GM12878 (cell line): ENCODE measurements at regions not wholly inside any gene's neighbourhood (a gene's known extent, or its start where the extent isn't known, plus 50 kb on each side); places are given as distances from the start of the nearest gene placed in this dataset.

Experiments
- ATAC-seq: fragments of 200-7000 bp; cut with Tn5 transposase; 3 replicates; pipeline ENCODE4 v1.9.1; 2020; ENCODE audit warnings: mild to moderate bottlenecking, moderate library complexity
- BruUV-seq: library from RNA; stranded (reverse); fragments of 400-500 nt; replicated peaks from 2 replicates; lab custom pipeline; 2021; lab: Mats Ljungman, UMichigan
- CTCF ChIA-PET: fragments of 300-600 bp; sonication (Branson Sonifier 250); formaldehyde crosslinking; extraction: SDS; loops from one replicate; lab custom pipeline; 2021; ENCODE audit warnings: inconsistent platforms; lab: Yijun Ruan, JAX
- POLR2A ChIA-PET: fragments of 350-600 bp; formaldehyde crosslinking; extraction: SDS; loops from one replicate; lab custom pipeline; 2021; ENCODE audit warnings: inconsistent platforms; lab: Charles Lee
- RAD21 ChIA-PET: fragments of 300-600 bp; sonication (Branson Sonifier 250); formaldehyde crosslinking; loops from one replicate; lab custom pipeline; 2023; ENCODE audit warnings: antibody characterized with exemption; ENCODE audit not compliant: unreplicated experiment; lab: Charles Lee
- SMC1A ChIA-PET: fragments of 300-600 bp; sonication (Branson Sonifier 250); formaldehyde crosslinking; loops from one replicate; lab custom pipeline; 2023; ENCODE audit not compliant: unreplicated experiment, uncharacterized antibody; lab: Charles Lee
- DNase-seq: peaks from one replicate; pipeline ENCODE4 v3.0.0-alpha.2; 2011; ENCODE audit warnings: low read depth, low spot score
- FAIRE-seq: peaks from 3 replicates; lab custom pipeline; 2011; peaks lifted over from hg19 to GRCh38; lab: Jason Lieb, UNC
- H2AFZ ChIP-seq: 2 replicates; pipeline ENCODE4 v1.6.0; 2011; ENCODE audit warnings: low read depth, low read length, control low read depth; ENCODE audit not compliant: control insufficient read depth
- H3K27ac ChIP-seq: 2 replicates; pipeline ENCODE4 v1.5.1; 2011; ENCODE audit warnings: control low read depth; ENCODE audit not compliant: control insufficient read depth, insufficient read depth
- H3K27me3 ChIP-seq, 2 experiments: replicated peaks in 1 of 2; 2 replicates each; pipeline versions ENCODE4 v1.6.0 to v1.6.1; 2011; ENCODE audit warnings: low read length in 1 of 2; ENCODE audit not compliant: control insufficient read depth in 2 of 2, insufficient read depth in 2 of 2
- H3K36me3 ChIP-seq, 2 experiments: 2 replicates each; pipeline ENCODE4 v1.5.1; 2011; ENCODE audit warnings: low read length in 1 of 2; ENCODE audit not compliant: control insufficient read depth in 2 of 2, insufficient read depth in 2 of 2
- H3K4me1 ChIP-seq: 2 replicates; pipeline ENCODE4 v1.6.1; 2011; ENCODE audit warnings: mild to moderate bottlenecking, low read length, moderate library complexity, mixed read lengths; ENCODE audit not compliant: control insufficient read depth, insufficient read depth
- H3K4me2 ChIP-seq: 2 replicates; pipeline ENCODE4 v1.6.0; 2011; ENCODE audit warnings: control low read depth; ENCODE audit not compliant: control insufficient read depth, insufficient read depth
- H3K4me3 ChIP-seq: fragments of 200-600 bp; sonication (generic); 2 replicates; pipeline ENCODE4 v1.5.1; 2016
- H3K79me2 ChIP-seq: 2 replicates; pipeline ENCODE4 v1.6.0; 2011; ENCODE audit warnings: low read length; ENCODE audit not compliant: control insufficient read depth, insufficient read depth
- H3K9ac ChIP-seq: 2 replicates; pipeline ENCODE4 v1.8.0; 2011; ENCODE audit warnings: low read length, control low read depth, mixed read lengths; ENCODE audit not compliant: control insufficient read depth, insufficient read depth
- H3K9me3 ChIP-seq: replicated peaks from 3 replicates; pipeline ENCODE4 v1.5.1; 2011; ENCODE audit warnings: mild to moderate bottlenecking, low read length; ENCODE audit not compliant: control insufficient read depth, insufficient read depth
- H4K20me1 ChIP-seq: 2 replicates; pipeline ENCODE4 v1.6.0; 2011; ENCODE audit not compliant: control insufficient read depth, insufficient read depth
- CBX3 ChIP-seq: fragments of 200-600 bp; sonication (generic); IDR thresholded peaks from 2 replicates; pipeline ENCODE4 v1.6.1; 2016; ENCODE audit warnings: low read depth, borderline replicate concordance
- JUNB ChIP-seq: IDR thresholded peaks from 2 replicates; pipeline ENCODE4 v1.6.1; 2016; ENCODE audit warnings: antibody characterized with exemption, mild to moderate bottlenecking
- KAT2A ChIP-seq: conservative IDR thresholded peaks from 2 replicates; pipeline ENCODE4 v1.6.1; 2011; ENCODE audit warnings: low read depth, low read length; ENCODE audit not compliant: control insufficient read depth
- KDM1A ChIP-seq: fragments of 200-600 bp; sonication (generic); IDR thresholded peaks from 2 replicates; pipeline ENCODE4 v1.6.1; 2016; ENCODE audit warnings: borderline replicate concordance
- SMC3 ChIP-seq: IDR thresholded peaks from 2 replicates; pipeline ENCODE4 v1.6.1; 2011; ENCODE audit warnings: low read length, improper control_type of control experiment, borderline replicate concordance
- SPI1 ChIP-seq: IDR thresholded peaks from 2 replicates; pipeline ENCODE4 v1.6.1; 2011; ENCODE audit warnings: low read depth, mild to moderate bottlenecking, low read length, moderate library complexity, borderline replicate concordance; ENCODE audit not compliant: insufficient read depth
- ZZZ3 ChIP-seq: IDR thresholded peaks from 2 replicates; pipeline ENCODE4 v1.6.1; 2011; ENCODE audit warnings: low read depth; ENCODE audit not compliant: control insufficient read depth, insufficient read length
- WGBS: methylation state at CpG from one replicate; pipeline ENCODE4 v1.1.6; 2016; ENCODE audit warnings: low lambda C conversion rate; ENCODE audit not compliant: insufficient replicate concordance, insufficient coverage; ENCODE audit errors: missing lambda C conversion rate; 5-methylcytosine and 5-hydroxymethylcytosine counted together
- in situ Hi-C: fragments of 300-500 bp; cut with MboI; formaldehyde crosslinking; loops from 9 replicates; pipeline ENCODE4 v1.14.3; 2018; ENCODE audit warnings: mixed read lengths
- intact Hi-C: fragments of 100-400 bp; cut with micrococcal nuclease; formaldehyde crosslinking; loops from one replicate; pipeline ENCODE4 v1.14.2; 2022; ENCODE audit not compliant: unreplicated experiment
- TF ChIP-seq, protein P1 (sequence below): fragments of 450-650 bp; formaldehyde crosslinking; IDR thresholded peaks from 2 replicates; pipeline ENCODE4 v1.4.0; 2020; ENCODE audit warnings: mild to moderate bottlenecking, moderate library complexity
- TF ChIP-seq, protein P2 (sequence below): fragments of 450-650 bp; IDR thresholded peaks from 2 replicates; pipeline ENCODE4 v1.6.1; 2017; ENCODE audit warnings: mild to moderate bottlenecking, moderate library complexity

DNA sequence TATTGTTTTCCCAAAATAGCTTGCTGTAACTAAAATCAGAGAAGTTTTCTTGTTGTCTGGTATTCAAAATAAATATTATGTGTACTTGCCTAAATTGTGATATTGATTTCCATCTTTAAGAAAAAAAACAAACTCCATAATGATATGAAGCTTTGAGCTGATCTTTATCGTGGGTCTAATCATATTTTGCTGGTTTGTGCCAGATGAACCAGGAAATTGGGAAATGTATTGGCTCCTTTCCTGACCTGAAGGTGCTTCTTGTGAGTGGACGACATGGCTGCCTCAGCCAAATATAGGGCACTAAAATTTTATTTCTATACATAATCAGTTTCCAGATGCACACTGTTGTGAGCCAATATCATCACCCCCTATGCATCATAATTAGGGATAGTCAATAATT, 113.3 kb downstream of the DIPK2A start (continued):
- TF ChIP-seq, protein P1, sequence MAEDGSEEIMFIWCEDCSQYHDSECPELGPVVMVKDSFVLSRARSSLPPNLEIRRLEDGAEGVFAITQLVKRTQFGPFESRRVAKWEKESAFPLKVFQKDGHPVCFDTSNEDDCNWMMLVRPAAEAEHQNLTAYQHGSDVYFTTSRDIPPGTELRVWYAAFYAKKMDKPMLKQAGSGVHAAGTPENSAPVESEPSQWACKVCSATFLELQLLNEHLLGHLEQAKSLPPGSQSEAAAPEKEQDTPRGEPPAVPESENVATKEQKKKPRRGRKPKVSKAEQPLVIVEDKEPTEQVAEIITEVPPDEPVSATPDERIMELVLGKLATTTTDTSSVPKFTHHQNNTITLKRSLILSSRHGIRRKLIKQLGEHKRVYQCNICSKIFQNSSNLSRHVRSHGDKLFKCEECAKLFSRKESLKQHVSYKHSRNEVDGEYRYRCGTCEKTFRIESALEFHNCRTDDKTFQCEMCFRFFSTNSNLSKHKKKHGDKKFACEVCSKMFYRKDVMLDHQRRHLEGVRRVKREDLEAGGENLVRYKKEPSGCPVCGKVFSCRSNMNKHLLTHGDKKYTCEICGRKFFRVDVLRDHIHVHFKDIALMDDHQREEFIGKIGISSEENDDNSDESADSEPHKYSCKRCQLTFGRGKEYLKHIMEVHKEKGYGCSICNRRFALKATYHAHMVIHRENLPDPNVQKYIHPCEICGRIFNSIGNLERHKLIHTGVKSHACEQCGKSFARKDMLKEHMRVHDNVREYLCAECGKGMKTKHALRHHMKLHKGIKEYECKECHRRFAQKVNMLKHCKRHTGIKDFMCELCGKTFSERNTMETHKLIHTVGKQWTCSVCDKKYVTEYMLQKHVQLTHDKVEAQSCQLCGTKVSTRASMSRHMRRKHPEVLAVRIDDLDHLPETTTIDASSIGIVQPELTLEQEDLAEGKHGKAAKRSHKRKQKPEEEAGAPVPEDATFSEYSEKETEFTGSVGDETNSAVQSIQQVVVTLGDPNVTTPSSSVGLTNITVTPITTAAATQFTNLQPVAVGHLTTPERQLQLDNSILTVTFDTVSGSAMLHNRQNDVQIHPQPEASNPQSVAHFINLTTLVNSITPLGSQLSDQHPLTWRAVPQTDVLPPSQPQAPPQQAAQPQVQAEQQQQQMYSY (CRISPR knock-in tag), result no peak

DNA sequence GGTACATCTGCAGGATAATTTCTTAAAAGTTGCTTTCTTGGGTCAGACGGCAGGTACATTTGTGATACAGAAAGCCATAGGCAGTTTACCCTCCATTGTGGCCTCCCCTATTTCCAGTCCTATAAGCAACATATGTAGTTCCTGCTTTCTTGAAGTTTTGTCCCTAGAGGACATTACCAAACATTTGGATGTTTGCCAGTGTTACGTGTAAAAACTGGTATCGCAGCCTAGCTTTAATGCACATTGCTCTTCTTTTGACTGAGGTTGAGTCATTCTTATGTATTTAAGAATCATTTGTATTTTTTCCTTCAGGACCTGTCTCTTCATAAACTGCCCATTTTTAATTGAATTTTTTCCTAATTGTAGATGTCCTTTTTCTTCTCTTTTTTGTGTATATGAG, 114.3 kb downstream of the DIPK2A start:
- no peaks in the 10 kb centered on the region for H3K79me2 ChIP-seq
- in situ Hi-C loops, result no loop called here
- no peak overlapping the region for H3K4me3 ChIP-seq
- RAD21 ChIA-PET, result no interaction called here
- CTCF ChIA-PET, result no interaction called here
- H3K9me3 ChIP-seq, result no peaks in the 10 kb centered on the region
- no peaks in the 10 kb centered on the region for H3K27me3 ChIP-seq
- WGBS, result 15% methylated on average over 3 of the region's 3 CpGs
- no peaks in the 10 kb centered on the region for H3K36me3 ChIP-seq
- no TSS peak for BruUV-seq
- no peak for DNase-seq
- H2AFZ ChIP-seq, result no peak overlapping the region
- H4K20me1 ChIP-seq, result no peaks in the 10 kb centered on the region
- H3K4me1 ChIP-seq, result no peaks in the 10 kb centered on the region
- intact Hi-C loops, result no loop called here
- H3K4me2 ChIP-seq, result no peak overlapping the region
- POLR2A ChIA-PET, result no interaction called here
- FAIRE-seq, result no peak
- no peak overlapping the region for H3K27ac ChIP-seq
- ATAC-seq, result no peak
- H3K9ac ChIP-seq, result no peak overlapping the region
- SMC1A ChIA-PET, result no interaction called here
- TF ChIP-seq KDM1A, result no peak
- TF ChIP-seq SMC3, result no peak
- TF ChIP-seq KAT2A, result no peak
- no peak for TF ChIP-seq SPI1
- TF ChIP-seq, protein P2, sequence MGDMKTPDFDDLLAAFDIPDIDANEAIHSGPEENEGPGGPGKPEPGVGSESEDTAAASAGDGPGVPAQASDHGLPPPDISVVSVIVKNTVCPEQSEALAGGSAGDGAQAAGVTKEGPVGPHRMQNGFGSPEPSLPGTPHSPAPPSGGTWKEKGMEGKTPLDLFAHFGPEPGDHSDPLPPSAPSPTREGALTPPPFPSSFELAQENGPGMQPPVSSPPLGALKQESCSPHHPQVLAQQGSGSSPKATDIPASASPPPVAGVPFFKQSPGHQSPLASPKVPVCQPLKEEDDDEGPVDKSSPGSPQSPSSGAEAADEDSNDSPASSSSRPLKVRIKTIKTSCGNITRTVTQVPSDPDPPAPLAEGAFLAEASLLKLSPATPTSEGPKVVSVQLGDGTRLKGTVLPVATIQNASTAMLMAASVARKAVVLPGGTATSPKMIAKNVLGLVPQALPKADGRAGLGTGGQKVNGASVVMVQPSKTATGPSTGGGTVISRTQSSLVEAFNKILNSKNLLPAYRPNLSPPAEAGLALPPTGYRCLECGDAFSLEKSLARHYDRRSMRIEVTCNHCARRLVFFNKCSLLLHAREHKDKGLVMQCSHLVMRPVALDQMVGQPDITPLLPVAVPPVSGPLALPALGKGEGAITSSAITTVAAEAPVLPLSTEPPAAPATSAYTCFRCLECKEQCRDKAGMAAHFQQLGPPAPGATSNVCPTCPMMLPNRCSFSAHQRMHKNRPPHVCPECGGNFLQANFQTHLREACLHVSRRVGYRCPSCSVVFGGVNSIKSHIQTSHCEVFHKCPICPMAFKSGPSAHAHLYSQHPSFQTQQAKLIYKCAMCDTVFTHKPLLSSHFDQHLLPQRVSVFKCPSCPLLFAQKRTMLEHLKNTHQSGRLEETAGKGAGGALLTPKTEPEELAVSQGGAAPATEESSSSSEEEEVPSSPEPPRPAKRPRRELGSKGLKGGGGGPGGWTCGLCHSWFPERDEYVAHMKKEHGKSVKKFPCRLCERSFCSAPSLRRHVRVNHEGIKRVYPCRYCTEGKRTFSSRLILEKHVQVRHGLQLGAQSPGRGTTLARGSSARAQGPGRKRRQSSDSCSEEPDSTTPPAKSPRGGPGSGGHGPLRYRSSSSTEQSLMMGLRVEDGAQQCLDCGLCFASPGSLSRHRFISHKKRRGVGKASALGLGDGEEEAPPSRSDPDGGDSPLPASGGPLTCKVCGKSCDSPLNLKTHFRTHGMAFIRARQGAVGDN, result no peak
- TF ChIP-seq ZZZ3, result no peak
- no peak for TF ChIP-seq CBX3
- no peak for TF ChIP-seq JUNB
- TF ChIP-seq, protein P1 (CRISPR knock-in tag), result no peak
